Gastroesophageal sphincter (tissue), 3 donors: ENCODE measurements at regions not wholly inside any gene's neighbourhood (a gene's known extent, or its start where the extent isn't known, plus 50 kb on each side); places are given as distances from the start of the nearest gene placed in this dataset.

Source experiments
- POLR2A ChIP-seq, 2 donors: fragments of 450-650 bp; IDR thresholded peaks; one replicate each; pipeline ENCODE4 v1.6.1; 2017; ENCODE audit warnings: antibody characterized with exemption in 2 of 2, mild to moderate bottlenecking in 2 of 2, moderate library complexity in 1 of 2
- POLR2AphosphoS5 ChIP-seq: sonication (generic); formaldehyde crosslinking; IDR thresholded peaks from one replicate; pipeline ENCODE4 v1.6.1; 2017; ENCODE audit warnings: antibody characterized with exemption
- TF ChIP-seq, protein P1 (sequence below), 4 experiments: fragments of 200-600 bp in 2 of 4; fragments of 450-650 bp in 2 of 4; sonication (generic) in 1 of 4; IDR thresholded peaks; one replicate each; pipeline ENCODE4 v1.5.1; 2017 to 2019; ENCODE audit warnings: antibody characterized with exemption in 4 of 4, mild to moderate bottlenecking in 2 of 4, moderate library complexity in 2 of 4

DNA sequence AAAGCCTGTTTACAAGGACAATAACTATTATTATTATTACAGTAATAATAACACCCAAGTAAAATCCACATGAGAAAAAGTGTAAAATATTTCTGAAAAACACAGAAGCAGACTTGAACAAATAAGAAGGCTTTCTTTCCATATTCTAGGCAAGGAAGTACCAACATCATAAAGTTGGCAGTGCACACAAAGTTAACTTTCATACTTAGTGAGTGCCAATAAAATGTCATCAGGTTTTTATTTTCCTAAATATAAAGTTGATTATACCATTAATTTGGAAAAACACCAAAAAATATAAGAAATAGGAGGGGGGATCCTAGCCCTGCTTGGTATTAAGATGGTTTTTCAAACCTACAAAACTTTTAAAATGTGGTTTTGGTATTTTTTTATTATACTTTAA lies 161.4 kb downstream of the PRELID2 start:
- TF ChIP-seq, protein P1, sequence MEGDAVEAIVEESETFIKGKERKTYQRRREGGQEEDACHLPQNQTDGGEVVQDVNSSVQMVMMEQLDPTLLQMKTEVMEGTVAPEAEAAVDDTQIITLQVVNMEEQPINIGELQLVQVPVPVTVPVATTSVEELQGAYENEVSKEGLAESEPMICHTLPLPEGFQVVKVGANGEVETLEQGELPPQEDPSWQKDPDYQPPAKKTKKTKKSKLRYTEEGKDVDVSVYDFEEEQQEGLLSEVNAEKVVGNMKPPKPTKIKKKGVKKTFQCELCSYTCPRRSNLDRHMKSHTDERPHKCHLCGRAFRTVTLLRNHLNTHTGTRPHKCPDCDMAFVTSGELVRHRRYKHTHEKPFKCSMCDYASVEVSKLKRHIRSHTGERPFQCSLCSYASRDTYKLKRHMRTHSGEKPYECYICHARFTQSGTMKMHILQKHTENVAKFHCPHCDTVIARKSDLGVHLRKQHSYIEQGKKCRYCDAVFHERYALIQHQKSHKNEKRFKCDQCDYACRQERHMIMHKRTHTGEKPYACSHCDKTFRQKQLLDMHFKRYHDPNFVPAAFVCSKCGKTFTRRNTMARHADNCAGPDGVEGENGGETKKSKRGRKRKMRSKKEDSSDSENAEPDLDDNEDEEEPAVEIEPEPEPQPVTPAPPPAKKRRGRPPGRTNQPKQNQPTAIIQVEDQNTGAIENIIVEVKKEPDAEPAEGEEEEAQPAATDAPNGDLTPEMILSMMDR (IDR thresholded peaks at IDR 0.05), result no peak
- no peak for TF ChIP-seq POLR2AphosphoS5
- no peak for TF ChIP-seq POLR2A (IDR thresholded peaks at IDR 0.05)
